GM21723 (cell line): ENCODE measurements at regions not wholly inside any gene's neighbourhood (a gene's known extent, or its start where the extent isn't known, plus 50 kb on each side); places are given as distances from the start of the nearest gene placed in this dataset.

Experiments used
- ATAC-seq: cut with Tn5 transposase; IDR thresholded peaks from one replicate; pipeline ENCODE4 v1.9.1; 2021; ENCODE audit warnings: mild to moderate bottlenecking, moderate library complexity; ENCODE audit not compliant: unreplicated experiment

- ATAC-seq = peak; percentile 94
Measured at GRCh38 chr4:171639540-171639939, 173.7 kb upstream of the GALNTL6 start.

- no peak for ATAC-seq
Measured at GRCh38 chr4:171636606-171637005, 176.6 kb upstream of the GALNTL6 start.

GRCh38 chr4:171629737-171630136 is 183.5 kb upstream of the GALNTL6 start:
- no peak for ATAC-seq

GRCh38 chr4:171629182-171629581 is 184.0 kb upstream of the GALNTL6 start:
- ATAC-seq = peak; percentile 96

- no peak for ATAC-seq
Measured at GRCh38 chr4:171626554-171626953, 186.7 kb upstream of the GALNTL6 start.

- ATAC-seq = no peak
Measured at GRCh38 chr4:171622729-171623128, 190.5 kb upstream of the GALNTL6 start.

GRCh38 chr4:171621646-171622045 is 191.6 kb upstream of the GALNTL6 start:
- peak; percentile 61 for ATAC-seq

- ATAC-seq = no peak
Measured at GRCh38 chr4:171612907-171613306, 200.3 kb upstream of the GALNTL6 start.

- no peak for ATAC-seq
Measured at GRCh38 chr4:171602638-171603355, 210.4 kb upstream of the GALNTL6 start.

- no peak for ATAC-seq
Measured at GRCh38 chr4:171601091-171601490, 212.1 kb upstream of the GALNTL6 start.

- ATAC-seq = no peak
Measured at GRCh38 chr4:171599628-171600027, 213.6 kb upstream of the GALNTL6 start.

GRCh38 chr4:171594293-171594692 is 218.9 kb upstream of the GALNTL6 start:
- no peak for ATAC-seq

GRCh38 chr4:171590716-171591115 is 222.5 kb upstream of the GALNTL6 start:
- ATAC-seq = no peak

GRCh38 chr4:171588764-171589163 is 224.4 kb upstream of the GALNTL6 start:
- no peak for ATAC-seq

- no peak for ATAC-seq
Measured at GRCh38 chr4:171588051-171588545, 225.1 kb upstream of the GALNTL6 start.

- ATAC-seq = no peak
Measured at GRCh38 chr4:171583790-171584189, 229.4 kb upstream of the GALNTL6 start.

GRCh38 chr4:171582961-171583581 is 230.1 kb upstream of the GALNTL6 start:
- peak; percentile 53 for ATAC-seq

GRCh38 chr4:171573181-171573580 is 240.0 kb upstream of the GALNTL6 start:
- no peak for ATAC-seq

- peak; percentile 82 for ATAC-seq
Measured at GRCh38 chr4:171565130-171565788, 247.9 kb upstream of the GALNTL6 start.

- ATAC-seq = no peak
Measured at GRCh38 chr4:171561419-171561818, 251.8 kb upstream of the GALNTL6 start.

- ATAC-seq = no peak
Measured at GRCh38 chr4:171553961-171554360, 259.2 kb upstream of the GALNTL6 start.

- no peak for ATAC-seq
Measured at GRCh38 chr4:171542640-171543039, 270.6 kb upstream of the GALNTL6 start.
